ENCODE measurements at regions not wholly inside any gene's neighbourhood (a gene's known extent, or its start where the extent isn't known, plus 50 kb on each side); places are given as distances from the start of the nearest gene placed in this dataset.
A peak's percentile ranks its signal among the peaks of the same experiment; 100 is the strongest.

DNA sequence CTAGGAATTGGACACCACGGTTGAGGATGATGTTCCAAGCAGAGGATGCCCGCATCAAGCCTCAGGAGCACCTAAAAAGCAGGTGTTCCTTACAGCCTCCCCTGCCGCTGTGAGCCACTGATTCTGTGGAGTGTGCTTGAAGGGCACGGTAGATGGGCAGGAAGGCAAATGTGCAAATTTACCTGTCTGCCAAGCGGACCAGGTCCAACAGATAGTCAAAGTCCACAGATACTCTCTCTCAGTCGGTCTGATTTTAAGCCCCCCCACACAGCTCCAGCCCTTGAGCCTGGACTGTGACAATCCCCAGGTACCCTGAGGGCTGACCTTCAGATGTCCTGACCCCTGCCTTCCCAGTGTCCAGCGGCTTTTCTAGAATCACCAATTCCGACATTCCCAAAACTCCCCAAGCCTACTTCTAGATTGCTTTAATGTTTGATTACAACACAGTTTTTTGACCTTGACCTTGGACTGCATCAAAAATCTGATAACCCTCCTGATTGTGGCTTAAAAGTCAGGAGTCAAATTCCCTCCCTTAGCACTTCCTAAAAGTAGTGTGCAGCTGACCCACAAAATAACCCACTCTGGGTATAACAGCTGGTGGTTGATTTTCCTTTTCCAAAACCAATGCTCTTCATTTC is 208.8 kb upstream of the NCKAP5 start:
- TF ChIP-seq, protein P1, sequence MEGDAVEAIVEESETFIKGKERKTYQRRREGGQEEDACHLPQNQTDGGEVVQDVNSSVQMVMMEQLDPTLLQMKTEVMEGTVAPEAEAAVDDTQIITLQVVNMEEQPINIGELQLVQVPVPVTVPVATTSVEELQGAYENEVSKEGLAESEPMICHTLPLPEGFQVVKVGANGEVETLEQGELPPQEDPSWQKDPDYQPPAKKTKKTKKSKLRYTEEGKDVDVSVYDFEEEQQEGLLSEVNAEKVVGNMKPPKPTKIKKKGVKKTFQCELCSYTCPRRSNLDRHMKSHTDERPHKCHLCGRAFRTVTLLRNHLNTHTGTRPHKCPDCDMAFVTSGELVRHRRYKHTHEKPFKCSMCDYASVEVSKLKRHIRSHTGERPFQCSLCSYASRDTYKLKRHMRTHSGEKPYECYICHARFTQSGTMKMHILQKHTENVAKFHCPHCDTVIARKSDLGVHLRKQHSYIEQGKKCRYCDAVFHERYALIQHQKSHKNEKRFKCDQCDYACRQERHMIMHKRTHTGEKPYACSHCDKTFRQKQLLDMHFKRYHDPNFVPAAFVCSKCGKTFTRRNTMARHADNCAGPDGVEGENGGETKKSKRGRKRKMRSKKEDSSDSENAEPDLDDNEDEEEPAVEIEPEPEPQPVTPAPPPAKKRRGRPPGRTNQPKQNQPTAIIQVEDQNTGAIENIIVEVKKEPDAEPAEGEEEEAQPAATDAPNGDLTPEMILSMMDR (IDR thresholded peaks at IDR 0.05; ENCODE audit: borderline replicate concordance, extremely low read depth, insufficient read depth): no peak
- no peak for FAIRE-seq

DNA sequence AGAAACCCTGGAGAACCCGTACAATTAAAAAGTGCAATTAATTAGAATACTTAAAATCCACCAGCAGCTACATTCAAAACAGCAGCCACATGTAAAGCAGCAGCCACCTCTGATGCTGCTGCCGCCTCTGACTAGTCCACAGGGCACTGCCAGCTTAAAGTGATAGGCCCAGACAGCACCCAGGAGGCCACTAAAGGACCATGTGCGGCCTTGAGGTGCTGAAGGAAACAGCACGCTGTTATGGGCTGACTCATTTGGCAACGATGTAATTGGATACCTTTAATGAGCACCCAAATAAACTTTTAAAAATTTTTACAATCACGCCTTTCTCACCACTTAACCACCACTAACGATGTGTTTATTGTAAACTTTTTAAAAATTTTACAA is 209.3 kb upstream of the NCKAP5 start:
- Histone ChIP-seq H3K36me3 (ENCODE audit: control insufficient read depth in 2 of 3, insufficient read depth in 3 of 3, low read length in 3 of 3) (no peaks in the 10 kb centered on the region), H3K9ac (ENCODE audit: low read length in 3 of 3) (no peak overlapping the region), H3K4me3 (ENCODE audit: low read length in 3 of 3) (no peak overlapping the region), H3K27ac (ENCODE audit: low read depth in 2 of 2, low read length in 2 of 2) (no peak overlapping the region), H3K9me3 (ENCODE audit: control insufficient read depth in 2 of 3, insufficient read depth in 1 of 3, low read length in 3 of 3) (peaks cover 0 to 2% (median 0%) of the 10 kb centered on the region in 3 donors), H3K4me1 (ENCODE audit: control insufficient read depth in 2 of 3, insufficient read depth in 2 of 3, low read depth in 1 of 3, low read length in 3 of 3) (no peaks in the 10 kb centered on the region), H3K27me3 (ENCODE audit: control insufficient read depth, insufficient read depth, low read length) (no peaks in the 10 kb centered on the region)
- FAIRE-seq (no peak), DNase-seq (no peak)
- TF ChIP-seq, protein P1 (IDR thresholded peaks at IDR 0.05; ENCODE audit: borderline replicate concordance, extremely low read depth, insufficient read depth): no peak
- intact Hi-C loops (cut with DNase I): no loop called here

More for the DNA sequence above, 208.8 kb upstream of the NCKAP5 start:
- Histone ChIP-seq H3K9ac (ENCODE audit: low read length in 3 of 3) (no peak overlapping the region), H3K4me1 (ENCODE audit: control insufficient read depth in 2 of 3, insufficient read depth in 2 of 3, low read depth in 1 of 3, low read length in 3 of 3) (no peaks in the 10 kb centered on the region), H3K27me3 (ENCODE audit: control insufficient read depth, insufficient read depth, low read length) (no peaks in the 10 kb centered on the region), H3K27ac (ENCODE audit: low read depth in 2 of 2, low read length in 2 of 2) (no peak overlapping the region), H3K4me3 (ENCODE audit: low read length in 3 of 3) (no peak overlapping the region), H3K36me3 (ENCODE audit: control insufficient read depth in 2 of 3, insufficient read depth in 3 of 3, low read length in 3 of 3) (no peaks in the 10 kb centered on the region), H3K9me3 (ENCODE audit: control insufficient read depth in 2 of 3, insufficient read depth in 1 of 3, low read length in 3 of 3) (peaks cover 0 to 2% (median 0%) of the 10 kb centered on the region in 3 donors)
- intact Hi-C loops (cut with DNase I): no loop called here
- no peak for DNase-seq

DNA sequence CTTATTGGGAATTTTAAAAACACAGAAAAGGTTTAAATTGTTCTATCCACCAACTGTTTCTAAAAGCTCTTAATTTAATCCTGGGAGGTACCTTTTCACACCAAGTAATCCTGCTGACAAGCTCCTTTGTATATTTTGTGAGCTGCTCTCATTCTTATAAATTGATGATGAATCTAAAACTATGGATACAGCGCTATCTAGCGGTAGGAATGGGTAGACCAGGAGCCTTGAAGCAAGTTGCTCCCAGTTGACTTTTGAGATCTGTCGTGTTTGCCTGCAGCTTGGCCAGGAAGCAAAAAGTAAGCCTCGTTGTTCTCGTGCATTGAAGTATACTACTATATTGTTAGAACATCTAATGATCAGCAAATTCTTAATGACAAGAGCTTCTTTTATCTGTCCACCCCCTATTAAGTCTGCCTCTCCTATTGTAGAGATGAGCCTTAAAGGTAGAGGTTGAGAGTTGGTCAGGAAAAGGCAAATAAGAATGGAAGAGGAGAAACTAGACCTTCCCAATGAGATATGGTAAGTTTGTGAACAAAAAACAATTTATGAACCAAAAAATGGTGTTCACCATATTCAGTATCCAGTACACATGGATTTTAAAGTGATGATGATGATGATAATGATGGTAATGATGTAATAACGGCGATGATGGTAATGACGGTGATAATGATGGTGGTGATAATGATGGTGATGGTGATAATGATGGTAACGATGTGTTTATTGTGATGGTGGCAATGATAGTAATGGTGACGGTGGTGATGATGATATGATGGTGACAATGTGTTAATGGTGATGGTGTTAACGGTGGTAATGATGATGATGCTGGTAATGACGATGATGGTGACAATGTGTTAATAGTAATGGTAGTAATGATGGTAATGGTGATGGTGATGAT is 212.1 kb upstream of the NCKAP5 start:
- TF ChIP-seq, protein P1 (IDR thresholded peaks at IDR 0.05; ENCODE audit: borderline replicate concordance, extremely low read depth, insufficient read depth): peak; percentile 82
- H3K4me3 ChIP-seq (ENCODE audit: low read length in 3 of 3): peak overlapping the region in 1 of 3 donors; percentile 0
- DNase-seq (peak in 4 of 5 donors; percentile 63 to 91 (median 82)), FAIRE-seq (peak; percentile 82)
- intact Hi-C loops (cut with DNase I): no loop called here
- no peak overlapping the region for H3K27ac ChIP-seq (ENCODE audit: low read depth in 2 of 2, low read length in 2 of 2)
- H3K4me1 ChIP-seq (ENCODE audit: control insufficient read depth in 2 of 3, insufficient read depth in 2 of 3, low read depth in 1 of 3, low read length in 3 of 3): no peaks in the 10 kb centered on the region
- H3K36me3 ChIP-seq (ENCODE audit: control insufficient read depth in 2 of 3, insufficient read depth in 3 of 3, low read length in 3 of 3): no peaks in the 10 kb centered on the region
- no peaks in the 10 kb centered on the region for H3K27me3 ChIP-seq (ENCODE audit: control insufficient read depth, insufficient read depth, low read length)
- peaks cover 0 to 2% (median 0%) of the 10 kb centered on the region in 3 donors for H3K9me3 ChIP-seq (ENCODE audit: control insufficient read depth in 2 of 3, insufficient read depth in 1 of 3, low read length in 3 of 3)
- H3K9ac ChIP-seq (ENCODE audit: low read length in 3 of 3): no peak overlapping the region
